A673 (cell line): ENCODE measurements at regions not wholly inside any gene's neighbourhood (a gene's known extent, or its start where the extent isn't known, plus 50 kb on each side); places are given as distances from the start of the nearest gene placed in this dataset.

Source experiments
- CTCF ChIP-seq: fragments of 300-800, 200-600 bp; sonication (generic); conservative IDR thresholded peaks from 2 replicates; pipeline ENCODE4 v1.5.1; 2017; ENCODE audit warnings: low read depth, mild to moderate bottlenecking, antibody characterized with exemption, low read length, moderate library complexity, mixed read lengths
- EZH2 ChIP-seq: fragments of 200-600 bp; sonication (generic); IDR thresholded peaks from 2 replicates; pipeline ENCODE4 v1.6.1; 2017; ENCODE audit warnings: borderline replicate concordance, low read depth, mild to moderate bottlenecking, mixed read lengths, antibody characterized with exemption, low read length; ENCODE audit not compliant: poor library complexity, severe bottlenecking

GRCh38 chr13:82606008-82606407, 1276.3 kb downstream of the SLITRK1 start:
- TF ChIP-seq CTCF = no peak
- TF ChIP-seq EZH2 = no peak
